ENCODE measurements at regions not wholly inside any gene's neighbourhood (a gene's known extent, or its start where the extent isn't known, plus 50 kb on each side); places are given as distances from the start of the nearest gene placed in this dataset.

DNA sequence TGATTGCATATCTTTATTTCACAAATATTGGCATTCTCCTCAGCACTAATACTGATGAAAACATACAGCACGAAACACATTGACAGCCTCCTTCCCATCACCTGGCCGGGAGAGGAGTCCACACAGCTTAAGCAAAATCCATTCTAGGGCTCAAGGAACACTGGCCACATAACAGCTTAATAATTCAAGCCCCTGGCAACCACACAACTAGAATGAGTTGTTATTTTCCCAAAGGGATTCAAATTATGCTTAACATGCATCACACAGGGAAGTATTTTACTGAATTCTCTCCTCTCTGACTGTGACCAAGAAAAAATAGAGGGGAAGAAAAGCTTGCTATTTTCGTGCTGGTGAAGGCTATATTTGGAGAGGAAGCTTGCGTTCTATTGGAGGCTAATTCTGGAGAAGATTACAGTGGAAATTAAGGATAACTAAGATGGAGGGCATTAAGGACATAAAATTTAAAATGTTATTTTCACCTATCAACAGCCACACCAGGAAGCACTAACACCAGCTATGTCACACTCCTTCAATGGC lies 198.5 kb downstream of the ADGRG6 start:
- TF ChIP-seq EZH2phosphoT487 (IDR thresholded peaks at IDR 0.05; ENCODE audit: borderline replicate concordance, low read depth, low read length): no peak
- TF ChIP-seq, protein P1, sequence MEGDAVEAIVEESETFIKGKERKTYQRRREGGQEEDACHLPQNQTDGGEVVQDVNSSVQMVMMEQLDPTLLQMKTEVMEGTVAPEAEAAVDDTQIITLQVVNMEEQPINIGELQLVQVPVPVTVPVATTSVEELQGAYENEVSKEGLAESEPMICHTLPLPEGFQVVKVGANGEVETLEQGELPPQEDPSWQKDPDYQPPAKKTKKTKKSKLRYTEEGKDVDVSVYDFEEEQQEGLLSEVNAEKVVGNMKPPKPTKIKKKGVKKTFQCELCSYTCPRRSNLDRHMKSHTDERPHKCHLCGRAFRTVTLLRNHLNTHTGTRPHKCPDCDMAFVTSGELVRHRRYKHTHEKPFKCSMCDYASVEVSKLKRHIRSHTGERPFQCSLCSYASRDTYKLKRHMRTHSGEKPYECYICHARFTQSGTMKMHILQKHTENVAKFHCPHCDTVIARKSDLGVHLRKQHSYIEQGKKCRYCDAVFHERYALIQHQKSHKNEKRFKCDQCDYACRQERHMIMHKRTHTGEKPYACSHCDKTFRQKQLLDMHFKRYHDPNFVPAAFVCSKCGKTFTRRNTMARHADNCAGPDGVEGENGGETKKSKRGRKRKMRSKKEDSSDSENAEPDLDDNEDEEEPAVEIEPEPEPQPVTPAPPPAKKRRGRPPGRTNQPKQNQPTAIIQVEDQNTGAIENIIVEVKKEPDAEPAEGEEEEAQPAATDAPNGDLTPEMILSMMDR (conservative IDR thresholded peaks at IDR 0.05; ENCODE audit: low read length): no peak
- Histone ChIP-seq H3K4me3 (ENCODE audit: low read depth, low read length, poor library complexity, severe bottlenecking) (no peak overlapping the region), H3K4me1 (ENCODE audit: insufficient read depth, low read length, poor library complexity, severe bottlenecking) (no peaks in the 10 kb centered on the region), H3K79me2 (ENCODE audit: insufficient read depth, low read depth, low read length) (no peaks in the 10 kb centered on the region), H3K9me2 (ENCODE audit: insufficient read depth, low read length) (no peaks in the 10 kb centered on the region), H2AFZ (ENCODE audit: low read length) (no peak overlapping the region), H3K36me3 (ENCODE audit: insufficient read depth, low read length) (no peaks in the 10 kb centered on the region), H4K20me1 (ENCODE audit: insufficient read depth, low read length) (no peaks in the 10 kb centered on the region), H3K4me2 (ENCODE audit: low read length) (no peak overlapping the region), H3K27ac (ENCODE audit: low read depth, low read length, poor library complexity, severe bottlenecking) (no peak overlapping the region), H3K9me3 (ENCODE audit: low read length) (no peaks in the 10 kb centered on the region)
- ChIA-PET CTCF (ENCODE audit: unreplicated experiment) (no interaction called here), POLR2A (interaction anchor here (0.9 kb wide), 1 partner anchor 199 kb away, joined by 3 read pairs; no protein-coding TSS in a partner anchor)
- no TSS peak for BruUV-seq (replicated peaks)
- intact Hi-C loops (cut with micrococcal nuclease; ENCODE audit: unreplicated experiment): no loop called here
- no peak for DNase-seq (ENCODE audit: low spot score)

- CTCF ChIA-PET (ENCODE audit: unreplicated experiment): no interaction called here
- Histone ChIP-seq H3K4me2 (ENCODE audit: low read length) (no peak overlapping the region), H3K27ac (ENCODE audit: low read depth, low read length, poor library complexity, severe bottlenecking) (no peak overlapping the region), H3K36me3 (ENCODE audit: insufficient read depth, low read length) (no peaks in the 10 kb centered on the region), H3K79me2 (ENCODE audit: insufficient read depth, low read depth, low read length) (no peaks in the 10 kb centered on the region), H2AFZ (ENCODE audit: low read length) (no peak overlapping the region), H3K4me1 (ENCODE audit: insufficient read depth, low read length, poor library complexity, severe bottlenecking) (no peaks in the 10 kb centered on the region), H3K4me3 (ENCODE audit: low read depth, low read length, poor library complexity, severe bottlenecking) (no peak overlapping the region), H4K20me1 (ENCODE audit: insufficient read depth, low read length) (no peaks in the 10 kb centered on the region), H3K9me2 (ENCODE audit: insufficient read depth, low read length) (no peaks in the 10 kb centered on the region), H3K9me3 (ENCODE audit: low read length) (no peaks in the 10 kb centered on the region)
- intact Hi-C loops (cut with micrococcal nuclease; ENCODE audit: unreplicated experiment): no loop called here
- DNase-seq (ENCODE audit: low spot score): no peak
- BruUV-seq (replicated peaks): no TSS peak
- TF ChIP-seq, protein P1 (conservative IDR thresholded peaks at IDR 0.05; ENCODE audit: low read length): no peak
- no peak for TF ChIP-seq EZH2phosphoT487 (IDR thresholded peaks at IDR 0.05; ENCODE audit: borderline replicate concordance, low read depth, low read length)
- POLR2A ChIA-PET: interaction anchor here (1.0 kb wide), 1 partner anchor 9 kb away, joined by 3 read pairs; no protein-coding TSS in a partner anchor
Measured at GRCh38 chr6:142501795-142502194, 200.0 kb downstream of the ADGRG6 start.

DNA sequence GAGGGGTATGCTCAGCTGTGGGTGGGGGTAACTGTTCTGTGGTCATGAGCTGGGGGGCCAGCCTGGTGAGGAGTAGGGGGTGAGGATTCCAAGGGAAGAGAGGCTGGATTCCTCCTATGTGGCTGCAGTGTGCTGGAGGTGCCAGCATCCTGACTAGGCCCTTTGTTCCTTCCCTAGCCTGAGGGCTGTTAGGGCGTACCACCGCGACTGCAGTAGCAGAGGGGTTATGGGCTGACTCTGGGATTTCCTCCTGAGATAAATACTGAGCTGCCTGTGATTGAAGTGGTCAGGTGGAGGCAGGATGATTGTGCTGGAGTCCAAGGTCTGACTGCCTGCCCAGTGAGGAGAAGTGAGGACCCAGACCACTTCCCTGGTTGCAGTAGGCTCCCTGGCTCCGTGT lies 205.3 kb downstream of the ADGRG6 start:
- Histone ChIP-seq H3K4me3 (ENCODE audit: low read depth, low read length, poor library complexity, severe bottlenecking) (no peak overlapping the region), H3K79me2 (ENCODE audit: insufficient read depth, low read depth, low read length) (no peaks in the 10 kb centered on the region), H3K4me2 (ENCODE audit: low read length) (no peak overlapping the region), H3K9me2 (ENCODE audit: insufficient read depth, low read length) (no peaks in the 10 kb centered on the region), H3K36me3 (ENCODE audit: insufficient read depth, low read length) (no peaks in the 10 kb centered on the region), H3K27ac (ENCODE audit: low read depth, low read length, poor library complexity, severe bottlenecking) (no peak overlapping the region), H4K20me1 (ENCODE audit: insufficient read depth, low read length) (no peaks in the 10 kb centered on the region), H2AFZ (ENCODE audit: low read length) (no peak overlapping the region), H3K4me1 (ENCODE audit: insufficient read depth, low read length, poor library complexity, severe bottlenecking) (no peaks in the 10 kb centered on the region), H3K9me3 (ENCODE audit: low read length) (no peaks in the 10 kb centered on the region)
- intact Hi-C loops (cut with micrococcal nuclease; ENCODE audit: unreplicated experiment): no loop called here
- ChIA-PET CTCF (ENCODE audit: unreplicated experiment) (no interaction called here), POLR2A (interaction anchor here (1.0 kb wide), 1 partner anchor 8 kb away, joined by 3 read pairs; no protein-coding TSS in a partner anchor)
- BruUV-seq (replicated peaks): no TSS peak
- TF ChIP-seq, protein P1 (conservative IDR thresholded peaks at IDR 0.05; ENCODE audit: low read length): no peak
- no peak for TF ChIP-seq EZH2phosphoT487 (IDR thresholded peaks at IDR 0.05; ENCODE audit: borderline replicate concordance, low read depth, low read length)
- no peak for DNase-seq (ENCODE audit: low spot score)
